ENCODE measurements at regions not wholly inside any gene's neighbourhood (a gene's known extent, or its start where the extent isn't known, plus 50 kb on each side); places are given as distances from the start of the nearest gene placed in this dataset.
"Not testable (repeated sequence)": the region's sequence is repeated elsewhere in the genome, so short reads cannot be mapped to it uniquely, and the experiment has no call there.

DNA sequence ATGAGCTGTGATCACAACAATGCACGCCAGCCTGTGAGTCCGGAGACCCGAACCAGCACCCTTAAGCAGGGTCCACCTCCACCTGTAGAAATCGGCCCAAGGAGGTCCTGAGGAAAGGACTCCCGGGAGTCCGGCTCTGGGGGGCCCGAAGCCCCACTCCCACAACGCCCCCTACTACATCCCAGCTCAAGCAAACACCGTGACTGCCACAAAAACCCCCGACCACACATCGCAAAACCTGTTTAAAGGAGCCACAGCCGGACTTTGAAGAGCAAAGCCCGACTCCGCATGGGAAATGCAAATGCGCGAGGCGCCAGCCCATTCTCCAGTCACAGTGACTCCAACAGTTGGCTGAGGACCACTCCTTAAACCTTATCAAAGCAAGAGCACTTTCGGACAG is 682.4 kb downstream of the KCNJ18 start:
- in situ Hi-C loops (cut with HindIII; ENCODE audit: low pct_unique_long_range_greater_than_20kb, low sequenced_read_pairs) = no loop called here
- DNase-seq (ENCODE audit: low read depth) = no peak

- in situ Hi-C loops (cut with HindIII; ENCODE audit: low pct_unique_long_range_greater_than_20kb, low sequenced_read_pairs); DNase-seq (ENCODE audit: low read depth): not testable (repeated sequence)
Observed at GRCh38 chr17:22376747-22377146, 684.4 kb downstream of the KCNJ18 start.

DNA sequence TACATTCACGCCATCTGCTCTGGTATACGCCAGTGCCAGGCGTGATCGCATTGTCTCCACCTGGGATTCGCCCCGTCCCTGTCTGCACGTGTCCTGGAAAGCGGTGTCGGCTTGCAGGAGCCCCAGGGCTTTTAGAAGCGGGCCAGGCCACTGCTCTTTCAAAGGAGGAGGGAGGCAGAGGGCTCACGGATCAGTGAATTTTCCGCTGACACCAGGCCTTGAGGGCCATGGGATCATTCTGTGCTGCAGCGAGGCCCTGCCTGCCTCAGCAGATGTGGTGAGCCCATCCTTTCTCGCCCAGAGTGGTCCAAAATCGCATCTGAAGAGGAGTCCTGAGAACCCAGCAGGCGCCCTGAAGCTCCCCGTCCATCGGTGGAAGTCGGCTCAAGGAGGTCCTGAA is 686.4 kb downstream of the KCNJ18 start:
- in situ Hi-C loops (cut with HindIII; ENCODE audit: low pct_unique_long_range_greater_than_20kb, low sequenced_read_pairs); DNase-seq (ENCODE audit: low read depth): not testable (repeated sequence)

GRCh38 chr17:22381589-22381988 is 689.3 kb downstream of the KCNJ18 start:
- DNase-seq (ENCODE audit: low read depth); in situ Hi-C loops (cut with HindIII; ENCODE audit: low pct_unique_long_range_greater_than_20kb, low sequenced_read_pairs): not testable (repeated sequence)

- DNase-seq (ENCODE audit: low read depth); in situ Hi-C loops (cut with HindIII; ENCODE audit: low pct_unique_long_range_greater_than_20kb, low sequenced_read_pairs): not testable (repeated sequence)
Observed at GRCh38 chr17:22383772-22384460, 691.6 kb downstream of the KCNJ18 start.

GRCh38 chr17:22384461-22384800 is 692.1 kb downstream of the KCNJ18 start:
- in situ Hi-C loops (cut with HindIII; ENCODE audit: low pct_unique_long_range_greater_than_20kb, low sequenced_read_pairs); DNase-seq (ENCODE audit: low read depth): not testable (repeated sequence)

DNA sequence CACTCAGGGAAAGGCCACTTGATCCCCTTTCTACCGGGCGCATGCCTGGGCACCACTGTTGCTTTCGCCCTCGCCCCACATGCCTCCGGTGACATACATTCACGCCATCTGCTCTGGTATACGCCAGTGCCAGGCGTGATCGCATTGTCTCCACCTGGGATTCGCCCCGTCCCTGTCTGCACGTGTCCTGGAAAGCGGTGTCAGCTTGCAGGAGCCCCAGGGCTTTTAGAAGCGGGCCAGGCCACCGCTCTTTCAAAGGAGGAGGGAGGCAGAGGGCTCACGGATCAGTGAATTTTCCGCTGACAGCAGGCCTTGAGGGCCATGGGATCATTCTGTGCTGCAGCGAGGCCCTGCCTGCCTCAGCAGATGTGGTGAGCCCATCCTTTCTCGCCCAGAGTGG is 706.1 kb downstream of the KCNJ18 start:
- DNase-seq (ENCODE audit: low read depth); in situ Hi-C loops (cut with HindIII; ENCODE audit: low pct_unique_long_range_greater_than_20kb, low sequenced_read_pairs): not testable (repeated sequence)

- in situ Hi-C loops (cut with HindIII; ENCODE audit: low pct_unique_long_range_greater_than_20kb, low sequenced_read_pairs); DNase-seq (ENCODE audit: low read depth): not testable (repeated sequence)
Observed at GRCh38 chr17:22399037-22399436, 706.7 kb downstream of the KCNJ18 start.

DNA sequence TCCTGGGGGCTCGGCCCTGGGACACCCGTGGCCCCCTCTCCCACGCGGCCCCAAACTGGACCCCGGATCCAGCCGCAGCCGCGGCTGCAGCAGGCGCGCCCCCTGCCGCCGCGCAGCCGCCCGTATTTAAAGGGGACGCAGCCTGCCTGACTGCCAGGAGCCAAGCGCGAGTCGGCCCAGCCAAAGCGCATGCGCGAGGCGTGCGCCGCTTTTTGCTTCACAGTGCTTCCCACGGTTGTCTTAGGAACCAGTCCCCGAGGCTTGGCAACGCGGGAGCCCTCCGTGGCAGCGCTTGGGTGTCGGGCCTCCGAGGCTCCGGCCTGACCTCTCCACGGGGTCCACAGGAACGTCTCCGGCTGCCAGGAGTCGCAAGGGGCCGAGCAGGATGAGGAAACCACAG is 712.8 kb downstream of the KCNJ18 start:
- DNase-seq (ENCODE audit: low read depth); in situ Hi-C loops (cut with HindIII; ENCODE audit: low pct_unique_long_range_greater_than_20kb, low sequenced_read_pairs): not testable (repeated sequence)

GRCh38 chr17:22409160-22409751 is 716.9 kb downstream of the KCNJ18 start:
- in situ Hi-C loops (cut with HindIII; ENCODE audit: low pct_unique_long_range_greater_than_20kb, low sequenced_read_pairs) = no loop called here
- no peak for DNase-seq (ENCODE audit: low read depth)

- in situ Hi-C loops (cut with HindIII; ENCODE audit: low pct_unique_long_range_greater_than_20kb, low sequenced_read_pairs) = no loop called here
- no peak for DNase-seq (ENCODE audit: low read depth)
Observed at GRCh38 chr17:22410136-22410535, 717.8 kb downstream of the KCNJ18 start.

DNA sequence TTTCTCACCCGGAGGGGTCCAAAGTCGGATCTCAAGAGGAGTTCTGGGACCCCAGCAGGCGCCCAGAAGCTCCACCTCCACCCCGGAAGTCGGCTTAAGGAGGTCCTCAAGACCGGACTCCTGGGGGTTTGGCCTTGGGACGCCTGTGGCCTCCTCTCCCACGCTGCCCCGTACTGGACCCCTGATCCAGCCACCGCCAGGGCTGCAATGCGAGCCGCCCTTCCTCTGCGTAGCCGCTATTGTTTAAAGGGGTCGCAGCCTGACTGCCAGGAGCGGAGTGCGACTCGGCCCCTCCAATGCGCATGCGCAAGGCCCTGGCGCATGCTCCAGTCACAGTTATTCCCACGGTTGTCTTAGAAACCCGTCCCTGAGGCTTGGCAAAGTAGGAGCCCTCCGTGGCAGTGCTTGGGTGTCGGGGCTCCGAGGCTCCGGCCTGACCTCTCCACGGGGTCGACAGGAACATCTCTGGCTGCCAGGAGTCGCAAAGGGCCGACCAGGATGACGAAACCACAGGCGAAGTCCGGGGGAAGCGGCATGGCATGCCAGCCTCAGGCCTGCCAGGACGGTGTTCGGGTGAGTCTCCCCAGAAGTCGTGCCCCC is 719.0 kb downstream of the KCNJ18 start:
- no peak for DNase-seq (ENCODE audit: low read depth)
- in situ Hi-C loops (cut with HindIII; ENCODE audit: low pct_unique_long_range_greater_than_20kb, low sequenced_read_pairs) = no loop called here

- DNase-seq (ENCODE audit: low read depth) = no peak
Observed at GRCh38 chr17:22435231-22435974, 743.1 kb downstream of the KCNJ18 start.

DNA sequence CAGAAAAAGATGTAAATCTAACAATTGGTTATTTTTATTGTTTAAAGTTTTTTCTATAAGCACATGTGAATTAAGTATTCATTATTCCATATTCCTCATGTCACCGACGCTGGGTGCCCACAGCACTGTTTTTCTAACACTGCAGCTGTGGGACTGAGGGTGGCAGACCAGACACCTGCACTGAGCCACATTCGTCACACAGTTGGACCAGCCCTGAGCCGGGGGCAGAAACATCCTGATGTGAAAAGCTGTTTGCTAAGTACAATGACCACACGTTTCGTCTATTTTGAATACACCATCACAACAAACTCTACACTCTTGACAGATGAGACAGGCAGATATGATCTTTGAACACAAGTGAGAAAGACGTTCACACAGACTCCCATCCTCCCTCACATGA is 749.5 kb downstream of the KCNJ18 start:
- DNase-seq (ENCODE audit: low read depth) = no peak
- in situ Hi-C loops (cut with HindIII; ENCODE audit: low pct_unique_long_range_greater_than_20kb, low sequenced_read_pairs) = no loop called here

More at GRCh38 chr17:22435231-22435974, 743.1 kb downstream of the KCNJ18 start:
- in situ Hi-C loops (cut with HindIII; ENCODE audit: low pct_unique_long_range_greater_than_20kb, low sequenced_read_pairs) = no loop called here

GRCh38 chr17:22443061-22443460 is 750.7 kb downstream of the KCNJ18 start:
- no peak for DNase-seq (ENCODE audit: low read depth)
- in situ Hi-C loops (cut with HindIII; ENCODE audit: low pct_unique_long_range_greater_than_20kb, low sequenced_read_pairs) = no loop called here

- DNase-seq (ENCODE audit: low read depth) = no peak
- in situ Hi-C loops (cut with HindIII; ENCODE audit: low pct_unique_long_range_greater_than_20kb, low sequenced_read_pairs) = no loop called here
Observed at GRCh38 chr17:22453181-22453580, 760.9 kb downstream of the KCNJ18 start.

DNA sequence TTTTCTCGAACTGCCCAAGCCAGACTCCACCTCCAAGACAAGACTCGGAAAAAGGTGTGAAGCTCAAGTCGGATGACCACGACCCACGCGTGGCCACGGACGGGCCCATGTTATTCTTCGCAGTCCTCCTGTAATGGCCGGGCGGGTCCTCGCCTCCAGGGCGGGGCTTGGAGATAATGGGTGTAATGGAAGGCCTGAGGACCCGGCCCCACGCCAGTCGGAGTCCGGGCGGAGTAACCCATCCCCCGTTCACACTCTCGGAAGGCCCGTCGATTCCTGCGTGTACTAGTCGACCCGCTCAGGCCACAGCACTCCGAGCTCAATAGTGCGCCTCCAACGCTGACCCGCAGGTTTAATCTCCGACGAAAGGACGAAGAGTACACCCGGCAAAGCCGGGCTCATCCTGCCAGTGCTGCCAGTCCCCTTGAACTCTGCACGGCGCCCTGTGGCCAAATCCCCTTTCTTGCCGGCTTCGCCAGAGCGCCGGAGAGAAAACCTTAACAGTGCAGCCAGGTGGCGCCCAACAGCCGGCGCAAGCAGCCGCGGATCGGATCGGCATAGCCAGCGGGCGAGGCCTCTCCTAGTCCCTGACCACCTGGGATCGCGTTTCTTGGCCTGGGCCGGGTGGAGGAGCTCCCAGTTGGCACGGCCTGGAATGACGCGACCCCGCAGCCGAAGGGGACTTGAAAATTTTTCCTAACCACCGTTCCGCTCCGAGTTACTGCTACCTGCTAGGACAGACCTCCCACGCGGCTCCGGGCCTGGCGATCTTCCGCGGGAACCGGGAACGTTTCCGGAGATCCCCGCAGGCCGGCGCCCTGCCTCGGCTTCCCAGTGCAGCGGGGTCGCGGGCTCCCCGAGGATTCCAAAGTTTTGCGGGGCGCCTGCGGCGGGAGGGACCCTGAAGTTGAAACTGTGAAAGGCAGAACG is 762.0 kb downstream of the KCNJ18 start:
- in situ Hi-C loops (cut with HindIII; ENCODE audit: low pct_unique_long_range_greater_than_20kb, low sequenced_read_pairs) = no loop called here

GRCh38 chr17:22459331-22459952 is 767.1 kb downstream of the KCNJ18 start:
- no peak for DNase-seq (ENCODE audit: low read depth)
- in situ Hi-C loops (cut with HindIII; ENCODE audit: low pct_unique_long_range_greater_than_20kb, low sequenced_read_pairs) = no loop called here

More for the DNA sequence above, 762.0 kb downstream of the KCNJ18 start:
- DNase-seq (ENCODE audit: low read depth) = no peak

Data from Caki2 (cell line).